NCI-H146 treated with DMSO at 0.1 percent for 48 hours (cell line): ENCODE measurements at regions not wholly inside any gene's neighbourhood (a gene's known extent, or its start where the extent isn't known, plus 50 kb on each side); places are given as distances from the start of the nearest gene placed in this dataset.

Source experiments
- DNase-seq: peaks from one replicate; lab custom pipeline; 2025; ENCODE audit not compliant: unreplicated experiment; lab: John Stamatoyannopoulos, UW

GRCh38 chr15:68871507-68871906 is 50.8 kb upstream of the ANP32A start:
- no peak for DNase-seq

- DNase-seq, result no peak
Measured at GRCh38 chr15:68874788-68875187, 54.1 kb upstream of the ANP32A start.

DNA sequence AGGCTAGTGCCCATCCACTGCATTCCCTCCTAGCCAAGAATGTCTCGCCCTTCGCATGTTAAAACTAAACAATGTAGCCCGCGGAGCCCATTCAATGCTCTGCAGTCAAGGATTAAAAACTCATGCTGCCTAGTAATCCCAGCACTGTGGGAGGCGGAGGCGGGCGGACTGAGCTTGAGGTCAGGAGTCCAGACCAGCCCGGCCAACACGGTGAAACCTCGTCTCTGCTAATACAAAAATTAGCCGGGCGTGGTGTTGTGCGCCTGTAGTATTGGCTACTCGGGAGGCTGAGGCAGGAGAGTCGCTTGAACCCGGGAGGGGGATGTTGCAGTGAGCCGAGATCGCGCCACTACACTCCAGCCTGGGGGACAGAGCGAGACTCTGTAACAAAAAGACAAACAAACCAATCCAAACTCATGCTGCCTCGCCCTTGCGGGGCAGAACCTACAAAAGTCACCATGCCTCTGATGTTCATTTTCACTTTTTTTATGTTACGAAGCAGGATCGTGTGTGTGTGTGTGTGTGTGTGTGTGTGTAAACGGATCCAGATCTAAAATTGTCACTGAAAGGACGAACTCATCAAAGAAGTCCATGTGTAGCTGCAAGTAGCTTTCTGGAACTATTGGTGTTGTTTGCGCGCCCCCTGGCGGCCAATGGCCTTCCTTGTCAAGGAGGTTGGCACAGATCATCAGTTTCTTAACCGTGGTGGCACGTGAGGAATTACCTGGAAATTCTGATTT is 54.8 kb upstream of the SPESP1 start:
- peak; percentile 60 for DNase-seq

DNA sequence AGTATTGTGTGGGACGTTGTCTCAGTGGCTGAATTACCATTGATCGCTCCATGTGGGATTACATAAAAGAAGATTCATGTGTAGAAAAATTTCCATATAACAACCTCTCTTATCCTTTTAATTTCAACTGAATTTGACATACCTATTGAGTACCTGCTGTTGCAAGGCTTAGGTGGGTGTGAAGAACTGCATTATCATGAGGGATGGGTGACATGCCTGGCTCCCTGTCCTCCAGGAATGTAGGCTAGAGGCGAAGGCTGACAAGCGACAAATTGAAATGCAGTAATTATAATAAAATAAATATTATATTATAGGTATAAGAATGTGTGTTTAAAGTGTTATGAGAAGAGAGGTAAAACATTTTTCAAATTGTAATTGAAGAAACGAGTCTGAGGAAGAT is 52.7 kb upstream of the SPESP1 start:
- DNase-seq, result no peak

- DNase-seq, result no peak
Measured at GRCh38 chr15:68880382-68880781, 49.9 kb upstream of the SPESP1 start.
